ENCODE measurements at regions not wholly inside any gene's neighbourhood (a gene's known extent, or its start where the extent isn't known, plus 50 kb on each side); places are given as distances from the start of the nearest gene placed in this dataset.

DNA sequence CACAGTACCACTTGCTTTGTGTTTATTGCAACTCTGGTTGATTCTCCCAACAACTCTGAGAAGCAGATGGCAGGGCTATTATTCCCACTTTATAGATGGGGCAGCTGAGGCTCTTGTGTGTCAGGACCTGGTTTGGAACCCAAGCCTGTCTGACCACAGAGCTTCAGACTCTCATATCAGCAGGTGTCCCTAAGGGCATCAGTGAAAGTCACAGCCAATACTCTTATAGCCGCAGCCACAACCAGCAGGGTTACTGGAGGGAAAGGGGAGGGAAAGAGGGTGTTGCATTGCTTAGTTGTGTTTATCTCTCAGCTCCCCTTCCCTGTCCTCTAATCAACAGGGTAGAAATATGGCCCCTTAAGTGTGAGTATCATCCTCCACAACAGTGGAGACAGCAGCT is 304.0 kb downstream of the RRAGC start:
- no peaks in the 10 kb centered on the region for H3K79me2 ChIP-seq (ENCODE audit: control insufficient read depth, insufficient read depth, low read length)
- no peak overlapping the region for H3K27ac ChIP-seq (ENCODE audit: insufficient read depth, low read depth, low read length)
- TF ChIP-seq, protein P1, sequence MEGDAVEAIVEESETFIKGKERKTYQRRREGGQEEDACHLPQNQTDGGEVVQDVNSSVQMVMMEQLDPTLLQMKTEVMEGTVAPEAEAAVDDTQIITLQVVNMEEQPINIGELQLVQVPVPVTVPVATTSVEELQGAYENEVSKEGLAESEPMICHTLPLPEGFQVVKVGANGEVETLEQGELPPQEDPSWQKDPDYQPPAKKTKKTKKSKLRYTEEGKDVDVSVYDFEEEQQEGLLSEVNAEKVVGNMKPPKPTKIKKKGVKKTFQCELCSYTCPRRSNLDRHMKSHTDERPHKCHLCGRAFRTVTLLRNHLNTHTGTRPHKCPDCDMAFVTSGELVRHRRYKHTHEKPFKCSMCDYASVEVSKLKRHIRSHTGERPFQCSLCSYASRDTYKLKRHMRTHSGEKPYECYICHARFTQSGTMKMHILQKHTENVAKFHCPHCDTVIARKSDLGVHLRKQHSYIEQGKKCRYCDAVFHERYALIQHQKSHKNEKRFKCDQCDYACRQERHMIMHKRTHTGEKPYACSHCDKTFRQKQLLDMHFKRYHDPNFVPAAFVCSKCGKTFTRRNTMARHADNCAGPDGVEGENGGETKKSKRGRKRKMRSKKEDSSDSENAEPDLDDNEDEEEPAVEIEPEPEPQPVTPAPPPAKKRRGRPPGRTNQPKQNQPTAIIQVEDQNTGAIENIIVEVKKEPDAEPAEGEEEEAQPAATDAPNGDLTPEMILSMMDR (IDR thresholded peaks at IDR 0.05; ENCODE audit: extremely low read depth in 1 of 2, insufficient read depth in 1 of 2, low read depth in 1 of 2, low read length in 2 of 2), result no peak
- no peak for TF ChIP-seq FOS (IDR thresholded peaks at IDR 0.05; ENCODE audit: borderline replicate concordance, insufficient read depth, low read length)
- no peak for TF ChIP-seq GATA2 (IDR thresholded peaks at IDR 0.05; ENCODE audit: insufficient read depth, insufficient read length, low read depth, low read length)
- TF ChIP-seq POLR2AphosphoS5 (IDR thresholded peaks at IDR 0.05; ENCODE audit: insufficient read depth, low read depth, low read length), result no peak
- TF ChIP-seq MYC (IDR thresholded peaks at IDR 0.05; ENCODE audit: low read depth, low read length), result no peak
- TF ChIP-seq JUN (IDR thresholded peaks at IDR 0.05; ENCODE audit: borderline replicate concordance, insufficient read depth, insufficient read length, low read depth), result no peak
- no peak for TF ChIP-seq EZH2 (IDR thresholded peaks at IDR 0.05; ENCODE audit: borderline replicate concordance, low read depth, low read length, severe bottlenecking)
- no peak for TF ChIP-seq POLR2A (IDR thresholded peaks at IDR 0.05; ENCODE audit: low read depth, low read length)
- no peaks in the 10 kb centered on the region for H3K9me1 ChIP-seq (replicated peaks; ENCODE audit: control insufficient read depth, extremely low read depth, insufficient read depth, low read length)
- CTCF ChIA-PET, result no interaction called here
- DNase-seq (ENCODE audit: low read depth, low spot score) (no peak), FAIRE-seq (no peak)
- no peaks in the 10 kb centered on the region for H4K20me1 ChIP-seq (replicated peaks; ENCODE audit: control insufficient read depth, extremely low read depth, insufficient read depth, low read length)
- no peak overlapping the region for H3K4me2 ChIP-seq (ENCODE audit: insufficient read depth, low read length)
- H2AFZ ChIP-seq (ENCODE audit: low read depth, low read length), result no peak overlapping the region
- BruUV-seq (replicated peaks), result no TSS peak
- no peaks in the 10 kb centered on the region for H3K9me3 ChIP-seq (replicated peaks; ENCODE audit: control insufficient read depth, insufficient read depth, low read length)
- intact Hi-C loops (cut with micrococcal nuclease), result no loop called here
- H3K9ac ChIP-seq (replicated peaks; ENCODE audit: extremely low read depth, insufficient read depth, low read length), result no peak overlapping the region
- dilution Hi-C loops (cut with MboI; ENCODE audit: extremely low pct_ligation_motif_present, low sequenced_read_pairs), result no loop called here
- peaks cover 0 to 3% of the 10 kb centered on the region in 2 experiments for H3K27me3 ChIP-seq (ENCODE audit: control insufficient read depth in 2 of 2, insufficient read depth in 2 of 2, low read length in 2 of 2)
- POLR2A ChIA-PET, result no interaction called here
- H3K4me1 ChIP-seq (ENCODE audit: control insufficient read depth, extremely low read depth, insufficient read depth, low read length), result no peaks in the 10 kb centered on the region
- no peaks in the 10 kb centered on the region for H3K36me3 ChIP-seq (ENCODE audit: control insufficient read depth in 2 of 2, extremely low read depth in 1 of 2, insufficient read depth in 2 of 2, low read length in 2 of 2)
- H3K4me3 ChIP-seq (replicated peaks in 1 of 3; ENCODE audit: insufficient read depth in 1 of 3, low read depth in 1 of 3, low read length in 3 of 3), result no peak overlapping the region
